Astrocyte of the spinal cord (primary cell): ENCODE measurements at regions not wholly inside any gene's neighbourhood (a gene's known extent, or its start where the extent isn't known, plus 50 kb on each side); places are given as distances from the start of the nearest gene placed in this dataset.

Experiments used
- DNase-seq: peaks from one replicate; pipeline ENCODE4 v3.0.0; 2011; ENCODE audit warnings: low read depth, low spot score
- H3K4me3 ChIP-seq: 2 replicates; pipeline ENCODE4 v1.5.1; 2011; ENCODE audit warnings: low read depth, mild to moderate bottlenecking, low read length, moderate library complexity
- CTCF ChIP-seq: IDR thresholded peaks from 2 replicates; pipeline ENCODE4 v1.5.1; 2012; ENCODE audit warnings: low read depth, mild to moderate bottlenecking, low read length, inconsistent platforms
- in situ Hi-C: cut with HindIII; loops from 2 replicates; pipeline ENCODE4 v1.10.0; 2017; ENCODE audit warnings: low sequenced_read_pairs

DNA sequence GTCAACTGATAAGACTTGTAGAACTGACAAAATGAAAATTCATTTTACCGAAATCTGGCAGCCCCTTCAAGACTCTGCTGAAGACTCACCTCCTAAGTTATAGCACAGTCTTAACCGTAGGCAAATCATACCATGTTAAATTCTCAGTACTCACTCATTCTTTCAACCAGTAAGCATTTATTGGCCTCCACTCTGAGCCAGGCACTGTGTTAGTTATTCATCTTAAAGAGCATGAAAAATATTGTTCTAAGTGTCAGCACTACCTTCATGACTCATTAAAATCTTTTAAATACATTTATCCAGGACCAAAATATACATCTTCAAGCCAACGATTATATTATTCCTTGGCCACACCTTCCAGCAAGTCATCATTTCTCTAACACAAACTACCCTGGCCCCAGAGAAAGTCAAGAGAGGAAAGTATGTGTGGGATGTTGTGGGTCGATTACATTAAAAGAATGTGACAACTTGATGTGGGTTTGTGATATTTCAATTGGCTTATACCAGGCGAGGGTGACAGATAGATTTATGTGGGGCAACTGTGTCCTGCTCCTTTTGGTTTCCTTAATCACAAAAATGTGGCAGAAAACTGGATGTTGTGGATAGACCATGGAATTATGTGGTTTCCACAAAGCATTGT, 55.0 kb downstream of the TMEM30B start:
- no peak for TF ChIP-seq CTCF
- in situ Hi-C loops, result no loop called here
- peak; percentile 62 for DNase-seq
- H3K4me3 ChIP-seq, result no peak overlapping the region

- DNase-seq, result no peak
- TF ChIP-seq CTCF, result no peak
- no peak overlapping the region for H3K4me3 ChIP-seq
- in situ Hi-C loops, result no loop called here
Observed at GRCh38 chr14:61225344-61225743, 55.8 kb downstream of the TMEM30B start.

DNA sequence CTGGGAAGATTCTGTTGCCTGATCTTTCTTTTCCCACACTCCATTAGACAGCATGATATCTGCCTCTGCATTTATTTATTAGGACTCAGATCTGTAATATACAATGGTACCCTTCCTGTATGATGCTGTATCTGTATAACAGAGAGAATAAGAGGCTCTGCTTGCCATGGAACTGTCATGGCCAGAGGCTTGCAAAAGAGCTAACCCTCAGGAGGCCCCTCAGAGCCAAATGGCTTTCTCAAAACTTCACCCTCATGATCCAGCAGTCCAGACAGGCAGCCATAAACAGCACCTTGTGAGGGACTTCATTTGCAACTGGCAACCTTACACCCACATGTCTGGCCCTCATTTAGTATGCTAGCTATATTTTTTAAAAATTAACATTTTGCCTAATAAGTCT, 57.6 kb downstream of the TMEM30B start:
- H3K4me3 ChIP-seq, result no peak overlapping the region
- in situ Hi-C loops, result no loop called here
- no peak for TF ChIP-seq CTCF
- DNase-seq, result no peak

GRCh38 chr14:61222388-61222787, 58.8 kb downstream of the TMEM30B start:
- in situ Hi-C loops, result no loop called here
- TF ChIP-seq CTCF, result no peak
- DNase-seq, result no peak
- H3K4me3 ChIP-seq, result no peak overlapping the region

- no peak overlapping the region for H3K4me3 ChIP-seq
- in situ Hi-C loops, result no loop called here
- no peak for TF ChIP-seq CTCF
- no peak for DNase-seq
Observed at GRCh38 chr14:61221906-61222305, 59.2 kb downstream of the TMEM30B start.

GRCh38 chr14:61219673-61220072, 61.5 kb downstream of the TMEM30B start:
- in situ Hi-C loops, result no loop called here

More at GRCh38 chr14:61219673-61220072, 61.5 kb downstream of the TMEM30B start:
- DNase-seq, result no peak
- TF ChIP-seq CTCF, result no peak
- H3K4me3 ChIP-seq, result no peak overlapping the region
